ENCODE measurements at regions not wholly inside any gene's neighbourhood (a gene's known extent, or its start where the extent isn't known, plus 50 kb on each side); places are given as distances from the start of the nearest gene placed in this dataset.

GRCh38 chr1:199742547-199742946 lies 285.0 kb upstream of the NR5A2 start:
- H3K27ac ChIP-seq (replicated peaks), result no peak overlapping the region

GRCh38 chr1:199743227-199743626 lies 284.3 kb upstream of the NR5A2 start:
- no peak for DNase-seq (ENCODE audit: low read depth in 1 of 2, low spot score in 1 of 2)
- Histone ChIP-seq H3K27ac (replicated peaks) (no peak overlapping the region), H3K27me3 (ENCODE audit: insufficient read depth, poor library complexity, severe bottlenecking) (peaks cover 2% of the 10 kb centered on the region), H3K4me3 (replicated peaks; ENCODE audit: insufficient read depth, low read length) (no peak overlapping the region)
- no peak for TF ChIP-seq SPI1 (IDR thresholded peaks at IDR 0.05; ENCODE audit: borderline replicate concordance, low read depth)
- no peak for TF ChIP-seq POLR2AphosphoS5 (IDR thresholded peaks at IDR 0.05; ENCODE audit: low read depth)
- TF ChIP-seq CTCF (IDR thresholded peaks at IDR 0.05; ENCODE audit: insufficient read depth, low read length), result no peak
- no peak for TF ChIP-seq GABPA (IDR thresholded peaks at IDR 0.05; ENCODE audit: low read depth)

More at GRCh38 chr1:199742547-199742946, 285.0 kb upstream of the NR5A2 start:
- TF ChIP-seq CTCF (IDR thresholded peaks at IDR 0.05; ENCODE audit: insufficient read depth, low read length) (no peak), GABPA (IDR thresholded peaks at IDR 0.05; ENCODE audit: low read depth) (no peak), REST (IDR thresholded peaks at IDR 0.05; ENCODE audit: insufficient replicate concordance, low read depth) (no peak), POLR2AphosphoS5 (IDR thresholded peaks at IDR 0.05; ENCODE audit: low read depth) (no peak), SPI1 (IDR thresholded peaks at IDR 0.05; ENCODE audit: borderline replicate concordance, low read depth) (no peak)
- Histone ChIP-seq H3K27me3 (ENCODE audit: insufficient read depth, poor library complexity, severe bottlenecking) (peaks cover 2% of the 10 kb centered on the region), H3K4me3 (replicated peaks; ENCODE audit: insufficient read depth, low read length) (no peak overlapping the region)
- no peak for DNase-seq (ENCODE audit: low read depth in 1 of 2, low spot score in 1 of 2)

GRCh38 chr1:199746666-199747384 lies 280.7 kb upstream of the NR5A2 start:
- Histone ChIP-seq H3K4me3 (replicated peaks; ENCODE audit: insufficient read depth, low read length) (no peak overlapping the region), H3K27ac (replicated peaks) (no peak overlapping the region), H3K27me3 (ENCODE audit: insufficient read depth, poor library complexity, severe bottlenecking) (peaks cover 2% of the 10 kb centered on the region)
- TF ChIP-seq POLR2AphosphoS5 (IDR thresholded peaks at IDR 0.05; ENCODE audit: low read depth) (no peak), GABPA (IDR thresholded peaks at IDR 0.05; ENCODE audit: low read depth) (no peak), REST (IDR thresholded peaks at IDR 0.05; ENCODE audit: insufficient replicate concordance, low read depth) (no peak), SPI1 (IDR thresholded peaks at IDR 0.05; ENCODE audit: borderline replicate concordance, low read depth) (no peak), CTCF (IDR thresholded peaks at IDR 0.05; ENCODE audit: insufficient read depth, low read length) (no peak)
- no peak for DNase-seq (ENCODE audit: low read depth in 1 of 2, low spot score in 1 of 2)

All from HL-60 (cell line).